Type B pancreatic cell (in vitro differentiated cells): ENCODE measurements at regions not wholly inside any gene's neighbourhood (a gene's known extent, or its start where the extent isn't known, plus 50 kb on each side); places are given as distances from the start of the nearest gene placed in this dataset.

ENCODE experiments used
- DNase-seq: peaks from one replicate; pipeline ENCODE4 v3.0.0; 2021; ENCODE audit warnings: mixed read lengths; ENCODE audit not compliant: unreplicated experiment; ENCODE audit errors: extremely low spot score
- H3K27ac Mint-ChIP-seq: 2 replicates; pipeline ENCODE4 v1.8.0; 2021; ENCODE audit warnings: mild to moderate bottlenecking, mixed read lengths
- H3K27me3 Mint-ChIP-seq: 2 replicates; pipeline ENCODE4 v1.8.0; 2021; ENCODE audit warnings: mixed read lengths
- H3K36me3 Mint-ChIP-seq: 2 replicates; pipeline ENCODE4 v1.8.0; 2021; ENCODE audit warnings: mixed read lengths
- H3K4me1 Mint-ChIP-seq: one replicate; pipeline ENCODE4 v1.8.0; 2021; ENCODE audit warnings: mixed read lengths; ENCODE audit not compliant: unreplicated experiment
- H3K4me3 Mint-ChIP-seq: 2 replicates; pipeline ENCODE4 v1.8.0; 2021; ENCODE audit warnings: mild to moderate bottlenecking, mixed read lengths
- H3K9me3 Mint-ChIP-seq: 2 replicates; pipeline ENCODE4 v1.8.0; 2021; ENCODE audit warnings: mixed read lengths
- TF ChIP-seq, protein P1 (sequence below): fragments of 200-600 bp; sonication (generic); conservative IDR thresholded peaks from 2 replicates; pipeline ENCODE4 v1.5.0; 2021; ENCODE audit warnings: antibody characterized with exemption, mild to moderate bottlenecking

DNA sequence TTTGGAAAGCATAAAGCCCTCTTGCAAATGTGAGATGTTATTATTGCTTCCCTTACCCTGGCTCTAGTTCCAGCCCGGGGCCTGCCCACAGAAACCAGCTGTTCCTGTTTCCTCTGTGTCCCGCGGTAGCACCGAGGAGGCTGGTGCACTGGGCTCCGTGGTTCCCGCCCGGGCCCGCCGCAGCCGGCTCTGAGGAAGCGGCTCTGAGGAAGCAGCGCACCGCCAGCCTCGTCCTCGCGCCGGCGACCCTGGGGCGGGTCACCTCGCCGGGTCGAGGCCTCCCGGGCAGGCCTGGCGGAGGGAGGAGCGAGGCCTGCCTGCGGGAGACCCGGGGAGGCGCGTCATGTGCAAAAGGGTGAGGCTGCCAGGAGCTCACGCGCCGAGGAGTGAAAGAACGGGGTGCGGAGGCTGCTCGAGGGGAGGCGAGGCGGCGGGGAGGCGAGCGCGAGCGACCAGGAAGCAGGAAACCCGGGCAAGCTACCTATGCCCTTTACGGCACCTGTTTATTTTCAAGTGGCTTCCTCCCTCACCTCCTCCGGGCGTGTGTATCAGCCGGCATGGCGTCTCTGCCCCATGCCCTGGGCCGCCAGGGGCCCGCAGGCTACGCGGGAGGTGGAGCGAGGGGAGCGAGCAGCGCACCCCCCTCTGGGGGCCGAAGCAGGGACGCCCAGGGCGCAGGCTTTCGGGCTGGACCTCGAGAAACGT is 61.3 kb upstream of the MEGF10 start:
- H3K4me3 Mint-ChIP-seq = peak overlapping the region; percentile 81
- H3K4me1 Mint-ChIP-seq = no peaks in the 10 kb centered on the region
- peaks cover 11% of the 10 kb centered on the region for H3K27me3 Mint-ChIP-seq
- no peaks in the 10 kb centered on the region for H3K9me3 Mint-ChIP-seq
- TF ChIP-seq, protein P1, sequence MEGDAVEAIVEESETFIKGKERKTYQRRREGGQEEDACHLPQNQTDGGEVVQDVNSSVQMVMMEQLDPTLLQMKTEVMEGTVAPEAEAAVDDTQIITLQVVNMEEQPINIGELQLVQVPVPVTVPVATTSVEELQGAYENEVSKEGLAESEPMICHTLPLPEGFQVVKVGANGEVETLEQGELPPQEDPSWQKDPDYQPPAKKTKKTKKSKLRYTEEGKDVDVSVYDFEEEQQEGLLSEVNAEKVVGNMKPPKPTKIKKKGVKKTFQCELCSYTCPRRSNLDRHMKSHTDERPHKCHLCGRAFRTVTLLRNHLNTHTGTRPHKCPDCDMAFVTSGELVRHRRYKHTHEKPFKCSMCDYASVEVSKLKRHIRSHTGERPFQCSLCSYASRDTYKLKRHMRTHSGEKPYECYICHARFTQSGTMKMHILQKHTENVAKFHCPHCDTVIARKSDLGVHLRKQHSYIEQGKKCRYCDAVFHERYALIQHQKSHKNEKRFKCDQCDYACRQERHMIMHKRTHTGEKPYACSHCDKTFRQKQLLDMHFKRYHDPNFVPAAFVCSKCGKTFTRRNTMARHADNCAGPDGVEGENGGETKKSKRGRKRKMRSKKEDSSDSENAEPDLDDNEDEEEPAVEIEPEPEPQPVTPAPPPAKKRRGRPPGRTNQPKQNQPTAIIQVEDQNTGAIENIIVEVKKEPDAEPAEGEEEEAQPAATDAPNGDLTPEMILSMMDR = peak; percentile 40
- no peaks in the 10 kb centered on the region for H3K36me3 Mint-ChIP-seq
- DNase-seq = peak; percentile 74
- H3K27ac Mint-ChIP-seq = peak overlapping the region; percentile 86

DNA sequence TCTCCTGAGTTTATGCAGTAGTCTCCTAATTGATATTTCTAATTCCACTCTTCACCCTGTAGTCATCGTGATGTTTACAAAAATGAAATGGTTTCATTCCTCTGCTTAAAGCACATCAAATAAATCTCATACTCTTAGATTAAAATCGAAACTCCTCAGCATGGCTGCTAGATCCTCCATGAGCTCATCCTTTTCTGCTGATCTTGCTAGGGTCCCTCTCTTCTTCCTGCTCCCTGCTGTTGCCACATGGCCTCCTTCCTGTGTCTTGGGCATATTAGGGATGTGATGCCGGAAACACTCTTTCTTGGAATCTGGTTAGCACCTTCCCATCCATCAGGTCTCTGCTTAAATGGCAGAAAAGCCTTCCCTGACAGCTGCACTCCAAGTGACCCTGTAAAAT is 59.5 kb upstream of the MEGF10 start:
- peak overlapping the region; percentile 18 for H3K27ac Mint-ChIP-seq
- H3K9me3 Mint-ChIP-seq = no peaks in the 10 kb centered on the region
- TF ChIP-seq, protein P1 = no peak
- peaks cover 11% of the 10 kb centered on the region for H3K27me3 Mint-ChIP-seq
- no peak for DNase-seq
- peak overlapping the region; percentile 81 for H3K4me3 Mint-ChIP-seq
- H3K36me3 Mint-ChIP-seq = no peaks in the 10 kb centered on the region
- no peaks in the 10 kb centered on the region for H3K4me1 Mint-ChIP-seq

DNA sequence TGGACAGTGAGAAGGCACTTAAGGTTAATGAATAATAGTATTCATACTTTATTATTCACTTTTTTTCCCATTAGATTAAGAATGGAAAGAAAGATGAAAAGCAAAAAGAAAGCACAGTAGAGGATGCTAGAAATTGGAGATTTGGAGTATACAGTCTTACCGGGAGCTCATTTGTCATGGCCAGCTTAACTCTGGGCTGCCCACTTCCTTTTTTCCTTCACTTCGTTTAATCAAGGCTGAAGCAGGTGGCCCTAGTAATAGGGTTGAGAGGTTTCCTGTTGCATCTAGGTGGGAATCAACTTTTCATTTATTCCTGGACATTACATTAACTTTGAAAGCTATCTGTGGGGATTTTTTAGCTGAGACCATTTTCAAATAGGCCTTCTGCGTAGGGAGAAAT is 57.0 kb upstream of the MEGF10 start:
- H3K4me1 Mint-ChIP-seq = no peaks in the 10 kb centered on the region
- TF ChIP-seq, protein P1 = no peak
- H3K9me3 Mint-ChIP-seq = no peaks in the 10 kb centered on the region
- H3K27ac Mint-ChIP-seq = no peak overlapping the region
- H3K27me3 Mint-ChIP-seq = peaks cover 9% of the 10 kb centered on the region
- no peak for DNase-seq
- H3K4me3 Mint-ChIP-seq = no peak overlapping the region
- H3K36me3 Mint-ChIP-seq = no peaks in the 10 kb centered on the region

DNA sequence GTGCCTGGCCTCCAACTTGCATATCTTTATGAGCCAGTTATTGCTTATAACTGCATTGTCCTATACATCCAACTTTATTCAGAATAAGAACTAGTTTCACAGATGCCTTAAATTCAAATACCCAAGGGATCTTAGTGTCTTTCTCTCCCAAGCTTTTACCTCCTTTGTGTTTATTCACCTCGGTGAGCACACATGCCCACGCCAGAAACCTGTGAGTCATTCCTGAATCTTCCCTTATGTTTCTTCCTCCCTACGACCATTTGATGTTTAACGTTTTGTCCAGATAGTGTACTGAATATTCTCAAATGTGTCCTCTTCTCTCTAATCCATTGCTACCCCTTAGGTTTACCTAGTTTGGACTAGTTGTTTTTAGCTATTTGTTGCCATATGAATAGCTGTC is 55.5 kb upstream of the MEGF10 start:
- no peaks in the 10 kb centered on the region for H3K9me3 Mint-ChIP-seq

DNA sequence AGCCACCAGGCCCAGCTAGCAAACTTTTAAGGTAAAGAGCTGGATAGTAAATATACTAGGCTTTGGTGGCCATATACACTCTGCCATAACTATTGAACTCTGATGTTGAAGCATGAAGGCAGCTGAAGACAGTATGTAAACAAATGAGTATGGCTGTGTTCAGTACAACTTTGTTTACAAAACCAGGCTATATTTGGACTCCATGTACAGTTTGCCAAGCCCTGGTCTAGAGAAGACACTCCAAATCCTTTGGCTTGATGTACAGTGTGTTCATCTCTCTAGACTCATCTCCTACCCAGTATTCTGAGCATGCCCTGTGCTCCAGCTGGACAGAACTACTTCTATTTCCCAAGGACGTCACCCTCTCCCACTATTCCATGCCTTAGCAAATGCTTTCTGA is 54.3 kb upstream of the MEGF10 start:
- H3K9me3 Mint-ChIP-seq = no peaks in the 10 kb centered on the region
- no peak overlapping the region for H3K27ac Mint-ChIP-seq
- no peak overlapping the region for H3K4me3 Mint-ChIP-seq
- DNase-seq = no peak
- no peaks in the 10 kb centered on the region for H3K4me1 Mint-ChIP-seq
- H3K36me3 Mint-ChIP-seq = no peaks in the 10 kb centered on the region
- H3K27me3 Mint-ChIP-seq = no peaks in the 10 kb centered on the region
- TF ChIP-seq, protein P1 = no peak

More for the DNA sequence above, 55.5 kb upstream of the MEGF10 start:
- Mint-ChIP-seq H3K27me3 (peaks cover 4% of the 10 kb centered on the region), H3K4me1 (no peaks in the 10 kb centered on the region), H3K27ac (no peak overlapping the region), H3K36me3 (no peaks in the 10 kb centered on the region), H3K4me3 (no peak overlapping the region)
- TF ChIP-seq, protein P1 = no peak
- no peak for DNase-seq
